ENCODE measurements at regions not wholly inside any gene's neighbourhood (a gene's known extent, or its start where the extent isn't known, plus 50 kb on each side); places are given as distances from the start of the nearest gene placed in this dataset.
A peak's percentile ranks its signal among the peaks of the same experiment; 100 is the strongest.

DNA sequence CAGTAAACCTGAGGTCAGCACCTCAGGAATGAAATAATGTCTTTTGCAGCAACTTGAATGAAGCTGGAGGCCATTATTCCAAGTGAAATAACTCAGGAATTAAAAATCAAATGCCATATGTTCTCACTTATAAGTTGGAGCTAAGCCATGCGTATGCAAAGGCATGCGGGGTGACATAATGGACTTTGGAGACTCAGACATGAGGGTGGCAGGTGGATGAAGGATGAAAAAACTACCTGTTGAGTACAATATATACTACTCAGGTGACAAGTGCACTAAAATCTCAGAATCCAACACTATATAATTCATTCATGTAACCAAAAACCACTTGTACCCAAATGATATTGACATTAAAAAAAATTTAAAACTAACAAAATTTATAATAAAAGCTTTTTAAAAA, 1416.9 kb downstream of the UQCRFS1 start (continued):
- TF ChIP-seq MYC (IDR thresholded peaks at IDR 0.05; ENCODE audit: borderline replicate concordance, low read length), result no peak
- TF ChIP-seq RNF2 (IDR thresholded peaks at IDR 0.05; ENCODE audit: borderline replicate concordance, low read depth), result no peak
- TF ChIP-seq BHLHE40 (IDR thresholded peaks at IDR 0.05; ENCODE audit: low read depth, low read length), result no peak

DNA sequence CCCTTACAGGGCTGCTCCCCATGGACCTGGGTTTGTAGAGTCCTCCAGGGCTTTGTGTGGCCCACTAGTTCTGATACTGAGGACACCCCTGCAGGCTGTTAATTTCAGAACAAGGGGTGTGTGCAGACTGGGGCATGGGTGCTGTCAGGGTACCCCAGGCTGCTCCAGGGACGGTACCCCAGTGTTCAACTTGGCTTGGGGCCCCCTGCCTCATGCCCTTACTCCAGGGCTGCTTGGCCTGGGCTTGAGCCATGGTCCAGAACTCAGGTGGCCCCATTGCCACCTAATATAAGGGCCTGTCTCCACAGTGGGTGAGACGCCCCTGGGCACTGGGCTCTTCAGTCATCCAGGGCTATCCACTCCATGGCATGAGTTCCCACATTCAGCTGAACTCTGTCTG, 1417.6 kb downstream of the UQCRFS1 start:
- Histone ChIP-seq H3K4me3 (peak overlapping the region; percentile 81; the same call in 1 of the 3 replicates), H3K27ac (no peak overlapping the region), H3K4me1 (peaks cover 8% of the 10 kb centered on the region; the same call in 1 of the 3 replicates), H3K9me3 (peaks cover 14% of the 10 kb centered on the region; the same call in 2 of the 3 replicates), H3K4me2 (peak overlapping the region; percentile 96)
- TF ChIP-seq ATOH8 (CRISPR knock-in tag; IDR thresholded peaks at IDR 0.05; ENCODE audit: low read depth) (no peak), RCOR1 (IDR thresholded peaks at IDR 0.05; ENCODE audit: low read depth, low read length) (no peak), EHF (CRISPR knock-in tag; IDR thresholded peaks at IDR 0.05) (no peak), E2F6 (IDR thresholded peaks at IDR 0.05; ENCODE audit: borderline replicate concordance, low read depth) (no peak), POLR2AphosphoS2 (conservative IDR thresholded peaks at IDR 0.05; ENCODE audit: low read length) (no peak), ESRRA (IDR thresholded peaks at IDR 0.05; ENCODE audit: borderline replicate concordance, low read length) (no peak)
- TF ChIP-seq, protein P1, sequence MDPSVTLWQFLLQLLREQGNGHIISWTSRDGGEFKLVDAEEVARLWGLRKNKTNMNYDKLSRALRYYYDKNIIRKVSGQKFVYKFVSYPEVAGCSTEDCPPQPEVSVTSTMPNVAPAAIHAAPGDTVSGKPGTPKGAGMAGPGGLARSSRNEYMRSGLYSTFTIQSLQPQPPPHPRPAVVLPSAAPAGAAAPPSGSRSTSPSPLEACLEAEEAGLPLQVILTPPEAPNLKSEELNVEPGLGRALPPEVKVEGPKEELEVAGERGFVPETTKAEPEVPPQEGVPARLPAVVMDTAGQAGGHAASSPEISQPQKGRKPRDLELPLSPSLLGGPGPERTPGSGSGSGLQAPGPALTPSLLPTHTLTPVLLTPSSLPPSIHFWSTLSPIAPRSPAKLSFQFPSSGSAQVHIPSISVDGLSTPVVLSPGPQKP (IDR thresholded peaks at IDR 0.05; ENCODE audit: low read depth, low read length), result no peak
- DNase-seq (ENCODE audit: low read depth in 1 of 2, low spot score in 1 of 2) (no peak), FAIRE-seq (no peak), ATAC-seq (no peak)
- WGBS (ENCODE audit: missing lambda C conversion rate), result 96% methylated on average over 2 of the region's 2 CpGs
- ChIA-PET POLR2A (no interaction called here), CTCF (interaction anchor here (2.9 kb wide), 1 partner anchor 10 kb away, joined by 13 read pairs; no protein-coding TSS in a partner anchor)

DNA sequence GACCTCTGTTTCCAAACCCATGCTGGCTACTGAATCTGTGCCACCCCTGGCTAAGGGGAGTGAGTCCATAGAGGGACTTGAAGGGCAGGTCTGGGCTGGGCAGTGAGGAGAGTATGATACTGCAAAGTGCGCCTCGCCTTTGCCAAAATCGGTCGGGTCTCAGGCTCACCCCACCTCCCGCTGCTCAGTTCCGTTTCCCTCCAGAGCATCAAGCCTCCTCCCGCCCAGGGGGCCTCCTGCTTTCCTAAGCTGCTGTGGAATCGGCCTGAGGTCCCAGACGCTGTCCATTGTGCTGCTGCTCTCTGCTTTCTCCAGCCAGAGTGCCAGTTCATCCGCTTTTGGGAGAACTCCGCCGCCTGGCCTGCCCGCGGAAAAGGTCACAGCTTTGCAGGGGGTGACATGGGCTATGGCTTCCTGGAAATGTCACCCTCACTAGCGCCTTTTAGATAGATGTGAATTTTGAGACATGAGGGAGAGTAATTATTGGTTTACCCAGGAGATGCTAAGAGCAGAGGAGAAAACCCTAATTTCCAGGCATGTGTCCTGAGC, 1418.4 kb downstream of the UQCRFS1 start:
- DNase-seq (ENCODE audit: low read depth in 1 of 2, low spot score in 1 of 2), result no peak
- ChIA-PET CTCF (interaction anchor here (2.9 kb wide), 1 partner anchor 11 kb away, joined by 13 read pairs; no protein-coding TSS in a partner anchor), POLR2A (interaction anchor here (0.9 to 2.2 kb wide), 7 partner anchors 8 to 1812 kb away, joined by 3 to 20 read pairs (median 5); partner anchors contain the start of gene POP4)
- Histone ChIP-seq H3K27ac (peak overlapping the region; percentile 89), H3K4me1 (peaks cover 8% of the 10 kb centered on the region; the same call in 1 of the 3 replicates), H3K9me3 (peaks cover 14% of the 10 kb centered on the region; the same call in 2 of the 3 replicates), H3K4me3 (peak overlapping the region; percentile 81), H3K4me2 (peak overlapping the region; percentile 96)
- 11% methylated on average over 15 of the region's 15 CpGs for WGBS (ENCODE audit: missing lambda C conversion rate)
- ATAC-seq, result peak; percentile 0 to 3; a peak in 4 of 6 replicates
- TF ChIP-seq KDM1A (IDR thresholded peaks at IDR 0.05; ENCODE audit: low read depth) (no peak), HOXB13 (CRISPR knock-in tag; IDR thresholded peaks at IDR 0.05; ENCODE audit: low read depth) (no peak), POLR2A (IDR thresholded peaks at IDR 0.05; ENCODE audit: low read length) (0 out of 2 replicates have a peak, but pooled peaks have one; percentile 10), HOXB5 (CRISPR knock-in tag; IDR thresholded peaks at IDR 0.05) (no peak), MAFK (IDR thresholded peaks at IDR 0.05; ENCODE audit: partially characterized antibody) (no peak), RFX5 (IDR thresholded peaks at IDR 0.05) (no peak), REST (IDR thresholded peaks at IDR 0.05) (peak; percentile 72)
- TF ChIP-seq, protein P2, sequence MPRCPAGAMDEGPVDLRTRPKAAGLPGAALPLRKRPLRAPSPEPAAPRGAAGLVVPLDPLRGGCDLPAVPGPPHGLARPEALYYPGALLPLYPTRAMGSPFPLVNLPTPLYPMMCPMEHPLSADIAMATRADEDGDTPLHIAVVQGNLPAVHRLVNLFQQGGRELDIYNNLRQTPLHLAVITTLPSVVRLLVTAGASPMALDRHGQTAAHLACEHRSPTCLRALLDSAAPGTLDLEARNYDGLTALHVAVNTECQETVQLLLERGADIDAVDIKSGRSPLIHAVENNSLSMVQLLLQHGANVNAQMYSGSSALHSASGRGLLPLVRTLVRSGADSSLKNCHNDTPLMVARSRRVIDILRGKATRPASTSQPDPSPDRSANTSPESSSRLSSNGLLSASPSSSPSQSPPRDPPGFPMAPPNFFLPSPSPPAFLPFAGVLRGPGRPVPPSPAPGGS (IDR thresholded peaks at IDR 0.05), result no peak
- FAIRE-seq, result no peak

Measured in A549 (cell line).